ENCODE measurements at regions not wholly inside any gene's neighbourhood (a gene's known extent, or its start where the extent isn't known, plus 50 kb on each side); places are given as distances from the start of the nearest gene placed in this dataset.

- TF ChIP-seq CTCF (IDR thresholded peaks at IDR 0.05; ENCODE audit: insufficient read depth, low read length, poor library complexity, severe bottlenecking) (no peak), EZH2phosphoT487 (conservative IDR thresholded peaks at IDR 0.05; ENCODE audit: low read length) (no peak)
Measured at GRCh38 chr2:226086190-226086589, 686.7 kb downstream of the NYAP2 start.
